Medulla oblongata (tissue), 1 donor: ENCODE measurements at regions not wholly inside any gene's neighbourhood (a gene's known extent, or its start where the extent isn't known, plus 50 kb on each side); places are given as distances from the start of the nearest gene placed in this dataset.
A peak's percentile ranks its signal among the peaks of the same experiment; 100 is the strongest.

Experiments
- DNase-seq: peaks from one replicate; pipeline ENCODE4 v3.0.0-alpha.2; 2015; ENCODE audit errors: extremely low spot score

DNA sequence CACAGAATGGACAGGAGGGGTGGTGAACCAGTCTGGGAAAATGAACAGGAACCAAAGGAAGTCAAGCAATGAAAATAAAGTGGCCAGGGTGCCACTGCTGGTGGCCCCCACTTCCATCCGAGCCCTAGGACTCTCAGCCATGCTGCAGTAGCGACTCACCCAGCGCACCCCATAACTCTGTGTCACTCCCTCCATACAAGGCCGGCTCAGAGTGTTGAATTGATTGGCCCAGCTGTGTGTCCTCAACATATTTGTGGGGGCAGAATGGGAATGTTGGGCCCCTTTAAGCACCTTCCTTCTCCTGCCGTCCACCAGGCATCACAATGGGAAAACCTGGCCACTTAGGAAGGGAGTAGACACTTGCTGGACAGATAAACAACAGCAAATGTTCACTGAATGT lies 169.0 kb upstream of the SDK2 start:
- no peak for DNase-seq

DNA sequence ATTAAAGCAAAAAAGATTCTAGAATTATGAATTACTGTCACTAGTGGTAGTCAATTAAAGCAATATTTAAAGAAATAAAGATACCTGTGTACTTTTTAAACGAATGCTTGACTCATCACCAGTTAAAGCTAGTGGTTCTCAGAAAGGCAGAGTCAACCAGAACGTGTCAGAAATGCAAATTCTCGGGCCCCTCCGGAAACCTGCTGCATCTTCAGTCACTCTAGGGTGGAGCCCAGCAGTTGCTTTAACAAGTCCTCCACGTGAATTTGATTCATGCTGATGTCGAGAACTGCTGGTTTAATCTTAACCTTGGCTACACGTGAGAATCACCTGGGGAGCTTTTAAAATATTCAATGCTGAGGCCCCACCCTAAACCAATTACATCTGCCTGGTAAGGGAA lies 169.8 kb upstream of the SDK2 start:
- DNase-seq = no peak

DNA sequence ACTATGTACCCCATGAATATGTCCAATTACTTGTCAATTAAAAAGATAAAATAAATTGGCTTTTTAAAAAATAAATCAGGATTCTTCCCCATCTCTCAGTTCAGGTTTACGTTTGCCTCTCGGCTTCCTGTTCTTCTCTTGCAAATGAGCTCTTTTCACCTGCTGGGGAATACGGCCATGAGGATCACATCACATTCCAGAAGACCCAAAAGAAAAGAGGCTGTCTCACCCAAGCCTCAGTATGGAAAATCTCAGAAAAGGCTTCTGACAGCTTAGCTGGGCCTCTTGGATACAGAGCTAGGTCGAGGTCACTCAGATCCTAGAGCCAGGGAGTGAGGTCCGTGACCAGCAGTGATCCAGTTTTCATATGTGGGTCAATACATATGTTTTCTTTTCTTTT lies 171.2 kb upstream of the SDK2 start:
- DNase-seq = no peak

DNA sequence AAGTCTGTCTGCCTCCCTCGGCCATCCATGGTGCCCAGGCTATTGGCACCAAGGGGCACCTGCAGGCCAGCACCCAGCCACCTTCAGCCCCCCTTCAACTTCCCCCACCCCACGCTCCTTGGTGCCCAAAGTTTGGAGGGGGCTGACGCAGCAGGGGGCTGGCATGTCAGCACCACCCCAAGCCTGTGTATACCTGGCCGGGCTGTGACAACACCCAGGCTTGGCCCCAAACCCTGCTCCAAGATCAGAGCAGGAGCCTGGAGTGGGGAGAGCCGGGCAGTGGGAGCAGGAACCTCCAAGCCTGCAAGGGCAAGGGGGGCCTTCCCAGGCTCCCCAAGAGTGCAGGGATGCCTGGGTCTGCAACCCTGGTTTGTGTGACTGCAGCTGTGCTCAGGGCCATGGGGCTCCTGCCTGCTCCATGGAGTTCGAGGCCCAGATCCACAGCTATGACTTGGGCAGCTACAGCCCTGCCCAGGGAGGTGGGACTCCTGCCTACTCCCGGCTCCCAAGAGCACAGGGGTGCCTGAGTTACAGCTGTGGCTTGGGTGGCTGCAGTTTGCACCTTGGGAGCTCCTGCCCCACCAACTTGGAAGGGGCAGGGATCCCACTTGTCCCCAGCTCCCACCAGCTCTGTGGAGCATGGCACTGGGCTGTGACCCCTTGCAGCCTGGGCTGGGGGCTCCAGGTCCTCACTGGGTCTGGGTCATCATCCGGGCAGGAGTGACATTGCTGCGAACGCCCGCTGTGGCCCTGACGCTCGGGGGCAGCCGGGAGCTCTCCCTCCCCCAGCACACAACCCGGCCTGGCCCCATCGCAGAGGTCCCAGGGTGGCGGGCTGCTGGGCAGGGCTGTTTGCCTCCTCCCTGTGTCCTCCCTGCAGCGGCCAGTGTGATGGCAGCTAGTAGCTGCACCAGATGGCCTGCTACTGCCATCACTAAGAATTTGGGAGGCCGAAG lies 175.5 kb upstream of the SDK2 start:
- no peak for DNase-seq

DNA sequence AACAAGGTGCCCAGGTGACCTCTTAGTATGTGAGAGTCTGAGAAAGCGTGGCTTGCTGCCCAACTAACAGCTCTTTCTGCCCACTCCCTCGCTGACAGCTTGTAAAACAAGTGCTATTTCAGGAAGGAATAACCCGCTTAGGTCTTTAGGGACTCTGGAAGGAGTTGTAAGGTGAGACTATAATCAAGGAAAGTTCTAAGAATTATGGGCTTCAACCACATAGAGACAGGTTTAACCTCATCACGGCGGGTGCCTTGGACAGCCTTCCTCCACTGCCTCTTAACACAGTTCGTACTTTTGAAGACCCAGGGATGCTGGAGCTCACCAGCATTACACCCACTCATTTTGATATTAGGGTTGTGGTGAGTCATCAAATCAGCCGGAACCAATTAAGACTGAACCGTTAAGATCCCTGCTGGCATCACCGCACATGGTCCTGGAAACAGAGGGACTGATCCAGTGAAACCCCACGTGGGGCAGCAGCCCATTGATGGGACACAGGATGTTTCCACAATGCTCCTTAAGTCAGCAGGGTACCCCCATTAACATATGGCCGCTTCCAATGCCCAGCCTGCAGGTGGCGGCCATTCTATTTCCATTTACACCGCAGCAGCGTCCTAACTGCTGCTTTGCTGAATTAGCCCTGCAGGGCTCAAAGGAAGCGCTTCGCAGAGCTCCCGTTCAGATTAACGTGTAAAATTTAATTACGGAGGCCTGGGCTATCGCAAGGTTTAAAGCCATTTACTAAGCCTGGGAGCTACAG lies 176.6 kb upstream of the SDK2 start:
- DNase-seq = no peak

DNA sequence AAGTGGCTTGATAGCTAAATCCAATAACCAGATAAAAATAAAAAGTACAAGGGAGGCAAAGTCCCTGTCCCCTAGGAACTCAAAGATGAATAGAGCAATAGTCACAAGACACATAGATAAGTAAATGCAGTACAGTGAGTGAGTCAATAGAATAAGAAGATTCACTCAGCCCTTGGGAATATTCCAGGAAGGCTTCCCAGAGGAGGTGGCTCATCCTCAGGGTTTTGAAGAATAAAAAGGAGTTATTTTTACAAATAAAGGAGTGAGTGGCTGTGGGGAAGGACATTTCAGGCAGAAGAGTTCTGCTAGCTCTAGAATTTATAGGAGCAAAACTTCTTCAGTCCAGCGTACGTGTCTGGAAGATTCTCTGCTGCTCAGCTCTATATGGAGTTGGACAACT lies 177.4 kb upstream of the SDK2 start:
- no peak for DNase-seq

DNA sequence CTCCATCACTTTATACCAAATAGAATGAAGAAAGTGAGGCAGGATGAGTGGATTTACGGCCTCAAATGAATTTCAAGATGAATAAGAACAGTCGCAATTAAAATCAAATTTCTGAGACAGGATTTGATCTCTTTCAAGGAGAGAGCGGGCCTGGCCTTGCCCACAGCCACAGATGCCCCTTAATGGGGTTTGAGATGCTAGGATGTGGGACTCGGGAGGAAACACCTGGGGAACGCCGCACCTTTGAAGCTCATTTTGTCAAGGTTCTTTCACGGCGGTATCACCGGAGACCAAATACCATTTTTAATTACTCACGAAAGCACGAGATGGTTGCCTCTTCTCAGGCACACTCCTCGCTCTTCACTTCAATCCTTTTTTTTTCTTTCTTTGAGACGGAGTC lies 178.1 kb upstream of the SDK2 start:
- DNase-seq = no peak

DNA sequence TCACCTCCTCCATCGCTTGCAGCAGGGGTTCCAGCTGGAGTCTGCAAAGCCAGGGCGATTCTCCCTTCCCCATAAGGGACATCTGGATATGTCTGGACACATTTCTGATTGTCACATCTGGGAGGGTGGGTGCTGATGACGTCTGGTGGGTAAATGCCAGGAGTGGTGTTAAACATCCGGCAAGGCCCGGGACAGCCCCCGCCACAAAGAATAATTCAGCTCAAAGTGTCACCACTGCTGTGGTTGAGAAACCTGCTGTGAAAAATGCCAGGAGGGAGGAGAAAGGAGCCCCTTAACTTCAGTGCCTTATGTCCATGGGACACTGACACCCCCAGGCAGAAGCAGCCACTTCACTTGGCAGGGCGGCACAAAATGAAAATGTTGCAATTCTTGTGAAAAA lies 179.4 kb upstream of the SDK2 start:
- DNase-seq = no peak

DNA sequence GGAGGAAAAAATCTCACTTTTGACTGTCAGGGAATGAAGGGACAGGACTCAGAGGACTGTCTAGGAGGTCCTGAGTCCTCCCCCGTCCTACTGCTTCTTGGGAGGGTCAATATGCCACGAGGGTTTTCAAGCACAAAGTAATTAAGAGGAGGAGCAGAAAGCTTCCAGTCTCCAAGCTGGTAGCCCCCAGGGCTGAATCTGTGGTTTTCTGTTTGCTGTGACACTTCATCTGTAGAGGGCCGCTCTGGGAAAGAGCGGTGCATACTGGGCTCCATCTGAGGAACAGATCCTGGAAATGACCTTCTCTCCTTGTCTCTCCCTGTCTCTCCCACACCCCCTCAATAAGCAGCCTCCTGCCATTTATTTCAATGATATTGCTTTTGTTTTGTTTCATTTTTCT lies 180.1 kb upstream of the SDK2 start:
- DNase-seq = no peak

DNA sequence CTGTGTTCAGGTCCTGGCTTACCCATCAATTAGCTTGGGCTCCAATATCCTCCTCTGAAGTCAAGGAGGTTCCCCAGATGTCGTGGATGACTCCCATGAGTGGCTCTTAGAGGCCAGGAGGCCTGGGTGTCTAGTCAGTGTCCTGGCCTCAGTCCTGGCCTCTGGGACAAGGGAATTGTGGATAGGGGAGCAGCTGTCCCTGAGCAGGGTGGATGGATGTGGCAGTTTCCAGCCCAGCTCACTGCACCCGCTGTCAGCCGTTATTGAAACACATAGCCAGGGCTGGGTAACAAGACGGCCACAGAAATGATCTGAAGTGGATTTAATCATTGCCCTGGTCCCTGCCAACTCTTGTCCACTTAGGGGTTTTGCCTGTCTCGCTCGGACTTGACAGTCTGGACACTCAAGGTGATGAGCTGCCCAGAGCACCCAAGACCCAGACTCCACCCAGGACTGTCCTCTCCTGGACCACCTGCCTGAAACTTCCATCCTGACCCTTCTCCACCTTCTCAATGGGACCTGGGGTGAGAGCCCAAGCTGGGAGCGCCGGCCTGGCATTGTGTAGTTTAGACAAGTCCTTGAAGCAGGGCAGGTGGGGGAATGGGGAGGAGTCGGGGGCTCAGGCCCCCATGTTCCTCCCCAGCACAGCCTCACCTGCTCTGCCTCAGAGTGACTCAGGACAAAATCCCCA lies 182.1 kb upstream of the SDK2 start:
- DNase-seq = no peak

DNA sequence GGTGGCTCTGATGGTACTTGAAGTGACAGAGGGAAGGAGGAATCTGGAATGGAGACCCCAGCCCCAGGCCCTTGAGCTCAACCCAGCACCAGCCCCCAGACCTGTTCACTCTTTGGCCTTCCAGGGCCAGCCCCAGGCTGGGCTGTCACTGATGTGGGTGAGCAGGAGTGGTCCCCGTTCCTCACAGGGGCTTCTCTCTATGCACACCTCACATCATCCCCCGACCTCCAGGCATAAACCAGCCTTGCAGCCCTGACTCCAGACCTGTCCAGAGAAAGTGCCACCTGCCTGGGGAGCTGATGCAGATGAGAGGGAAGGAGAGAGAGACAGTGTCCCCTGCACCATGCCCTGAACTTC lies 182.6 kb upstream of the SDK2 start:
- DNase-seq = no peak

DNA sequence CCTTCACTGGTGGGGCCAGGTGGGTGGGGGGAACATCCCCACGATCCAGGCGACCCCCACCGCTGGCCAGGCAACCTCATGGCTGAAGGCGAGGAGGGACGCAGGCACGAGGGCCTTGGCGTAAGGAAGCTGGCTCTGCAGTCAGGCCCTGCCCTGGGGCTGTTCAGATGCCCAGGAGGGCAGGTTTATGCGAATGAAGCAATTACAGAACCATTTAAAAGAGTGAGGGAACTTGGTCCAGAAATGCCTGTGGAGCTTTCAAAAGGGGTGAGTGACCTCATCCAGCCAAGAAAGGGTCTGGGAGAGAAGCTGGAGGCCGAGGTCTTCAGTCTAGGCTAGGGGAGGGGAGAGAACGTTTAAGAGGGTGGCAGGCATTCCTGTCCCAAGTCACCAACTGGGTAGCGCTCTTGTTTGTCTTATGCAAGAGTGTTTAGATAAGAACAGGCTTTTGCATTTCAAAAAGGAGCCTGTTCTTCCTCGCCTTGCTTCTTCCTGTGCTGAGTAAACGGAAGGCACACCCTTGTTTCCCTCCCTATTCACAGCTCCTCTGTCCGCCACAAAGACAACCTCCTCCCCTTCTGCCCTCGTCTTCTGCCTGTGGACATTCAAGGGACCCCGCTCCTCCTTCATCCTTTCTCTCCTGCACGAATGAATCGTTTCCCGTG lies 183.5 kb upstream of the SDK2 start:
- DNase-seq = no peak

DNA sequence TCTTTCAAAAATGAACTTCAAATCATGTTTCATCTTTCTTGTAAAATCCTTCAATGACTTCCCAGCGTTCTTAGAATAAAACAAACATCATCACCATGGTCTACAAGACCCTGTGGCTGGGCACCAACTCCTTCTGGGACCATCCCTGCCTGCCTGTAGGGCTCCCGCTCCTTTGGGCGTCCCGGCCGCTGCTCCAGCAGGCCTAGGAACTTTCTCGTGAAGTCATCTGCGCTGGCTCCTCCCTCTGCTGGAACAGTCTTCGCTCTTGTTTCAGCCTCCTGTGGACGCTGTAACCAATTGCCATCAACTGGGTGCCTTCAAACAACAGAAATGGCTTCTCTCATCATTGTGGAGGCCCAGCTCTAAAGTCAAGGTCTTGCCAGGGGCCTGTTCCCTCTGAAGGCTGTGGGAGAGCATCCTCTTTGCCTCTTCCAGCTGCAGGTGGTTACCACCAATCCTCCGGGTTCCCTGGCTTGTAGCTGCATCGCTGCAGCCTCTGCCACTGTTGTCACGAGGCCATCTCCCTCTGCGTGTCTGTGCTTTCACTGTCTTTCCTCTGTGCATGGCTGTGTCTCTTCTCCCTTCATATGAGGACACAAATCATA lies 185.5 kb upstream of the SDK2 start:
- no peak for DNase-seq

DNA sequence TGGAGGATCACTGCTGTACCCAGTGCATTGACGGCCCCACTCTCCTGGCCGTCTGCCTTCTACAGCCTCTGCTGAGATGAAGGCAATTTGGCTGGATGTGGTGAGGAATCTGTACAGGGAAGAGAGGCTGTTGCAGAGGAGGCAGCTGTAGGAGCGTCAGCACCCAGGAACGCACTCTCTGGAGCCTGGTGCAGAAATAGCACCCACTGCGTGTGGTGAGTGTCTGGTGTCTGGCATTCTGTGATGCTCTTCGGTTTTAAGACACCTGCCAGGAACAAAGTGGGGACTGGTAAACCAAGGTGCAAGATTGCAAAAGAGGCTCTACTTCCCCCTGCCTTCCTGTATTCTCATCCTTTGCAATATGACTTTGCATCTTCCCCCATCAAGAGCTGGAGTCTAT lies 187.5 kb upstream of the SDK2 start:
- no peak for DNase-seq

DNA sequence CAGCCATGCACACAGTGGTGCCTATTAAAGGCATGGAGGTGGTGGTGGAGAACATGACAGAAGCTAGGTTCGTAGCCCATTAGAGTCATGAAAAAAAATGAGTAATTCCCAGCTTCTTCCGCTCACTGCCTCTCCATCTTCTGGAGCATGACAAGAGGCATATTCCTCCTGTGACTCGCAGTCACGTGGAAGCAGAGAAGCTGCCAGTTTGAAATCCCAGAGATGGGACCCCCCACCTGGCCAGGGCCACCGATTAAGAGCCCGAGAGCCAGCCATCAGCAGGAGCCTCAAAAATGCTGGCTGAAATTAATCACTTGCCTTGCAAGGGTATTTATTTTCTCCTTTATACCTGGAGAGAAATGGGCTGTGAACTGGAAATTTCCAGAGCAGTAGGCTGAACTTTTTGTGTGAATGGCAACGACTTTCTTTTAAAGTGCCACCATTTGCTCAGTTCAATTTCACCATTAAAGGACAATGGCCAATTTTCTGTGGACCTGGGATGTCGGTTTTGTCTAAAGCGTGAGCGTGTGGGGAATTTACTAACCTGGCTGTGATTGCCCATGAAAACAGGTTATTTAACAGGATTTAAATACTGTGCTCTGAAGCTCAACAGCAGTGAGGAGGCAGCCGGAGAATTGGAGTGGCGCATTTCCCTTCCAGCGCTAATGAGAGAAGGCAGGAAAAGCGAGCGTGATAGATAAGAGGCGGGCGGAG lies 189.7 kb upstream of the SDK2 start:
- DNase-seq = no peak

DNA sequence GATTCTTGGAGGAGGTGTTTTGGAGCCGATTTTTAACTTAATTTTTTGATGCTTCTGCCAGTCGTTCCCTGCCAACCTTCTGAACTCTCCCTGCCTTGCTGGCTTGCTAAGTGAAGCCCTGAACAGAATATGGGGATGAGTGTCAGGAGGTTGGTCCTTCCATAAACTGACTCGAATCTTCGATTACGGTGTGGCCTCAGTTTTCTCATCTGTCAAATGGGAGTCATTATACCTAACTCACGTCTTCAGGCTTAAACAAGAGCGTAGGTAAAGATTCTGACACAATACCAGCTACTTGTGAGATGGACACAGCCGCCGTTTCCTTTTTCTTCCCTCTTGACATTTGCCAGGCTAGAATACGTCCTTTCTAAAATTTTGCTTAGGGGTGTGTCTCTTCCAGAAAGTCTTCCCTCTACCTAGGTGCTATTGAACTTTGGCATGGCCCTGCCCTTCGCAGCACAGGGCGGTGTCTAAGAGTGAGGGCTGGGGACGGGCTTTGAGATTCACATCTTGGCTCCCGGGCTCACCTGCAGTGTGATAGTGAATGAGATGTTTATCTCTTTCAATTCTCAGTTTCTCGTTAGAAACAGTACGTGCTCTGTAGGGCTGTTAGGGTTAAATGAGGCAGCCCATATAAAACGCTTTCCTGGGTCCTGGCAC lies 190.6 kb upstream of the SDK2 start:
- DNase-seq = no peak

DNA sequence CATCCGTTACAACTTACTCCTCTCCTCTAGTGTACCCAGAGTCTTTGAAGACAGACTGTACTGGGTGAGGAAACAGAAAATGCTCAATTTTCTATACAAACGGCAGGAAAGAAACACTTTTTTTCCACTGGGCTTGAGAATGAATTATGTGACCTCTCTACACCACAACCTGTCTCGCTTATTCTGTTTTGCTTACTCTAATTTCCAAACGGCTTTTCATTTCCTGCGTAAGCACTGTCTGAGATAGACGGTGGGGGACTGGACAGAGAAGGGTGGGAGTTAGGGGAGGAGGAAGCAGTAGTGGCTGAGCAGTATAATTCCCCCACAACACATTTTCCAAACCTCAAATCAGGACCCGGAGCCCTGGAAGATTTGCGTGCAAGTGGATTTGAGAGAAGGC lies 191.4 kb upstream of the SDK2 start:
- no peak for DNase-seq

DNA sequence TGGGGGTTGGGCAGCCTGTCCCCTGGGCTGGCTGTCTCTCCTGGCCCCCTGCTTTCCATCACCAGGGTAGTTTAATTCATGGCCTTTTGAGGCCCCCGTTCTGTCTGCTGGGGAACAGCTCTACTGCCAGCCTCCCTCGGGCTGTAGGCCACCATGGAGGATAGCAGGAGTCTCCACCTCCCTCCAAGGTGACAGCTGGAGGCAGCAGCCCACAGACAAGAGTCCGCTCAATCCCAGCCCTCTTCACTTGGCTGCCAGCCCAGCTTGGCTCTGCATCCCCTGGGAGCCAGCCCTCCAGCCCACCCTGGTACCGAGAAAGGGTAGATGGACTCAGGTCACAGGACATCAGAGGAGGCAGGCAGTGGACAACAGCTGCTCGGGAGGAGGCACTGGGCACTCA lies 194.6 kb upstream of the SDK2 start:
- DNase-seq = no peak

DNA sequence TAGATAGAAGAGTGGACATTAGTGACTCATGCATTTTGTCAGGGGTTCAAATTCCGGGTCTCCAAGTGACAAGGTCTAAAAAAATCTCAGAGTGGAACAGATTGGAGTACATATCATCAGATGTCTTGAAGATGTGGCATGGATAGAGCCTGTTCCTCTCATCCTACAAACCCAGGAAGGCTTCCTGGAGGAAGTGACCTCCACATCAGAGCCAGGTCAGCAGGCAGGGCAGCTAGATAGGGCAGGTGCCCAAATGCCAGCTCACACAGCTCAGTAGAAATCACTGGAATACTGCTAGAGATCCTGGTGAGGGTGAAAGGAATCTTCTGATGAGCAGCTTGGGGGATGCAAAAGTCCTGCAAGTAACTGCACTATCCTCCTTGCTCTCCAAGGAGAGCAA lies 196.6 kb upstream of the SDK2 start:
- no peak for DNase-seq

DNA sequence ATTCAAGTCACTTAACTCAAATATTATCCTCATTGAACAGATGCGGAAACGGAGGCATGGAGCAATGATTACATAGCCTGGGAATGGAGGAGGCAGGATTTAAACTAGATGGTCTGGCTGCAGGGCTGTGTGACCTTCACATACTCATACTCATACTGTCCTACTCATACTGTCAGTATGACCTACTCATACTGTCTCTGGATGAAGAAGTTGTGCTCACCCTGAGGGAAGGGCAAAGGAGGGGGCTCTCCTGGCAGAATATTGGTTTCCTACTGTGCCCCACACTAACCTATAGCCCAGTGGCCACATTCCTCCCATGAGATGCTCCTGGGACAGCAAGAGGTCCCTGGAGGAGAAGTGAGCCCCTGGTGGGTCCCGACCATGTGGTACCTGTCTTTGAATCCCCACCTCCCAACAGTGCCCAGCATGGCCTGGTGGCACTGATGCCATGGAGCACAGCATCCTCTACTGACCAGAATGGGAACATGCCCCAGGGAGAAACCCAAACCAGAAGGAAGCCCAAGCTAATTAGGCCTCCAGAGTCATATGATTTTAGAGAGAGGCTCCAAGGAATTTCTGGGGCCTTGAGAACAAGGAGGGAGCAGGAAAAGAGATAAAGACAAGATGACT lies 197.3 kb upstream of the SDK2 start:
- DNase-seq = peak; percentile 38
